Stomach (tissue), 8 donors: ENCODE measurements at regions not wholly inside any gene's neighbourhood (a gene's known extent, or its start where the extent isn't known, plus 50 kb on each side); places are given as distances from the start of the nearest gene placed in this dataset.

ENCODE experiments used
- DNase-seq, 2 donors: peaks; one replicate each; pipeline versions ENCODE4 v3.0.0 to v3.0.0-alpha.2; 2013 to 2019
- H3K27ac ChIP-seq, 5 donors: fragments of 200-600 bp in 4 of 5; sonication (generic) in 4 of 5; one replicate each; pipeline ENCODE4 v1.5.1; 2013 to 2019; ENCODE audit warnings: mild to moderate bottlenecking in 1 of 5, moderate library complexity in 1 of 5
- H3K27me3 ChIP-seq, 3 donors: fragments of 200-600 bp; sonication (generic); one replicate each; pipeline ENCODE4 v1.5.1; 2017 to 2019; ENCODE audit warnings: mixed run types in 1 of 3
- H3K36me3 ChIP-seq, 4 donors: fragments of 200-600 bp; sonication (generic); 1 replicate in 3 of 4; 2 replicates in 1 of 4; pipeline ENCODE4 v1.5.1; 2016 to 2019
- H3K4me1 ChIP-seq, 4 donors: fragments of 200-600 bp; sonication (generic); one replicate each; pipeline ENCODE4 v1.5.1; 2016 to 2019
- H3K4me3 ChIP-seq, 4 donors: fragments of 200-600 bp; sonication (generic) in 3 of 4; one replicate each; pipeline ENCODE4 v1.5.1; 2016 to 2019; ENCODE audit warnings: mild to moderate bottlenecking in 1 of 4
- H3K9me3 ChIP-seq, 4 donors: fragments of 200-600 bp; sonication (generic); one replicate each; pipeline ENCODE4 v1.5.1; 2016 to 2019
- CTCF ChIP-seq, 7 experiments: fragments of 450-650 bp in 4 of 7; fragments of 200-600 bp in 3 of 7; sonication (generic) in 3 of 7; IDR thresholded peaks; one replicate each; pipeline ENCODE4 v1.5.1; 2016 to 2019; ENCODE audit warnings: antibody characterized with exemption in 7 of 7, control low read depth in 2 of 7, mild to moderate bottlenecking in 1 of 7
- EP300 ChIP-seq: sonication (generic); formaldehyde crosslinking; IDR thresholded peaks from one replicate; pipeline ENCODE4 v1.6.1; 2017; ENCODE audit warnings: antibody characterized with exemption
- POLR2A ChIP-seq, 4 donors: fragments of 450-650 bp; IDR thresholded peaks; one replicate each; pipeline ENCODE4 v1.6.1; 2016; ENCODE audit warnings: antibody characterized with exemption in 4 of 4, control low read depth in 2 of 4, mild to moderate bottlenecking in 1 of 4, moderate library complexity in 1 of 4
- POLR2AphosphoS5 ChIP-seq, 3 donors: sonication (generic); formaldehyde crosslinking; IDR thresholded peaks; one replicate each; pipeline ENCODE4 v1.6.1; 2016; ENCODE audit warnings: antibody characterized with exemption in 3 of 3
- WGBS, 5 donors: extraction: QIAGEN DNeasy Blood & Tissue Kit in 3 of 5; methylation state at CpG; one replicate each; pipeline versions ENCODE4 v1.1.5 to v1.1.7; 2013 to 2018; 5-methylcytosine and 5-hydroxymethylcytosine counted together
- intact Hi-C: fragments of 100-400 bp; cut with DNase I; formaldehyde crosslinking; loops from one replicate; pipeline ENCODE4 v1.15.1; 2023; ENCODE audit warnings: low total_unique reads
- donor health status: healthy with polysubstance abuse.
- donor health status: Bipolar disorder and iron deficiency.
- donor health status: healthy.

DNA sequence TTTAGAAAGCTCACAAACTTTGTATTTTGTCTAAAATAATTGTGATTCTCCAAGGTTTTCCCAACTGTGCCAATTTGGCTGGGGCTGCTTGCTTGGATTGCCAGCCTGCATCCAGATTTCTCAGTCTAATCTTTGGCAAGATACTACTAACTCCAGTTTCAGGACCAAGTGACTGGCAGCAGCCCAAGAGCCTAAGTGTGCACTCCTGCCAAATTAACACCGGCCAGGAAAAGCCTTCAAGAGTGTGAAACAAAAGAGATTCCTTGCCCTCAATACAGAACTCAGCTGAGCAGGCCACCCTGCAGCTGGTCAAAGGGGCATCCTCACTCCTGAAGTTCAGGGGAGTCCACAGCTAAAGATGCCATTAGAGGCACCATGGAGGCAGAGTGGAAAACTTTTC lies 589.0 kb upstream of the ACVR2A start:
- intact Hi-C loops = no loop called here

DNA sequence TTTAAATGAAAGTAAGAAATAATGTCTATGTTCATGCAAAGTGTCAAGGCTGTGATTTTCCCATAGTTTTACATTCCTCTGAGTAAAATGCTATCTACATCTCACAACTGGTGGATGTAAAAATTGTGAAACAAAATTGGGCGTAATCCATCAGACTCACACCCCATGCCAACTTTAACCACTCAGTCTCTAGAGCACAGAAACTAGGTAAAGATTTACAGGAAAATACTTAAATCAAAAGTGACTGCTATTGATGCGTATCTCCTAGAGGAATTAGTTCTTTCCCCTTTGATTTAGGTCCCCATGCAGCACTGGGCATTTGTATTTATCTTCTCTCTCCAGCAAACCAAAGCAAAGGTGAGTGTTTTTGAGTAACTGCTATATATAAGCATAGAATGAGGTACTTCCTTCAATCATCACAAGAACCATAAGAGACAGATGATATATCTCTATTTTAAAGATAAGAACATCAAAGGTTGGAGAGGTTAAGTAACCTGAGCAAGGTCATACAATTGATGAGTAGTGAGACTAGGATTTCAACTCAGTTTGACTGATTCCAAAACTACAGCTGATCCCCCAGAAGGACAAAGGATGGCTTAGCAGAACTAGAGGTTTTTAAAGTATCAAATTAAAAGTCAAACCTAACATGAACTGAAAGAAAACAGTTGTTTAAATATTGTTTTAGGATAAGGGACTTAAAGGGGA lies 594.0 kb upstream of the ACVR2A start:
- Histone ChIP-seq H3K36me3 (no peaks in the 10 kb centered on the region), H3K4me3 (no peak overlapping the region), H3K9me3 (no peaks in the 10 kb centered on the region), H3K4me1 (peaks cover 0 to 5% (median 0%) of the 10 kb centered on the region in 4 donors), H3K27me3 (no peaks in the 10 kb centered on the region), H3K27ac (no peak overlapping the region)
- DNase-seq = no peak
- 82 to 93% (median 93%) methylated on average over 2 of the region's 2 CpGs for WGBS, 5 donors
- intact Hi-C loops = no loop called here
- TF ChIP-seq EP300 (no peak), POLR2AphosphoS5 (IDR thresholded peaks at IDR 0.05) (no peak), POLR2A (IDR thresholded peaks at IDR 0.05) (no peak), CTCF (IDR thresholded peaks at IDR 0.05) (no peak)

More for the DNA sequence above, 589.0 kb upstream of the ACVR2A start:
- Histone ChIP-seq H3K4me1 (peaks cover 0 to 8% (median 0%) of the 10 kb centered on the region in 4 donors), H3K27ac (no peak overlapping the region), H3K9me3 (no peaks in the 10 kb centered on the region), H3K27me3 (no peaks in the 10 kb centered on the region), H3K4me3 (no peak overlapping the region), H3K36me3 (no peaks in the 10 kb centered on the region)
- no peak for TF ChIP-seq POLR2AphosphoS5 (IDR thresholded peaks at IDR 0.05)
- no peak for TF ChIP-seq POLR2A (IDR thresholded peaks at IDR 0.05)
- no peak for TF ChIP-seq CTCF (IDR thresholded peaks at IDR 0.05)
- TF ChIP-seq EP300 = no peak
- 9 to 33% (median 23%) methylated on average over 1 of the region's 1 CpG for whole genome bisulfite sequencing, 5 donors
- DNase-seq = peak in 1 of 2 donors; percentile 76

DNA sequence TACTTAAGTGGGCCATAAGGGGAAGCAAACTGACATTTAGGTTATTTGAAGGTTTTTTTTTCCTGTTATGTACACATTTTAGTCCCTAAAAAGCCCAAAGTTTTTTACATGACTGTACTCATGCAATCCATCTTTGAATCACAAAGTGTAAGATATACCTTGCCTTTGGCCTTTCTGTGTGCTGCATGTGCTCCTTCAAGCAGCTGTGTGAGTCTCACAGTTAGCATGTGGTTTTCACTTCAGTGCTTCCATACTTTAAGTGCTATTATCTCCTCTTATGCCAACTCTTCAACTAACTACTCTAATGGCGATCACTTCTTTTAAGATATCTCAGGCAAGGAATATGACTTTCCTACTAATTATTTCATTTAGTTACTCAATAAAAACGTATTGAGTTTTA lies 597.1 kb upstream of the ACVR2A start:
- 70 to 91% (median 81%) methylated on average over 2 of the region's 2 CpGs for WGBS, 5 donors

DNA sequence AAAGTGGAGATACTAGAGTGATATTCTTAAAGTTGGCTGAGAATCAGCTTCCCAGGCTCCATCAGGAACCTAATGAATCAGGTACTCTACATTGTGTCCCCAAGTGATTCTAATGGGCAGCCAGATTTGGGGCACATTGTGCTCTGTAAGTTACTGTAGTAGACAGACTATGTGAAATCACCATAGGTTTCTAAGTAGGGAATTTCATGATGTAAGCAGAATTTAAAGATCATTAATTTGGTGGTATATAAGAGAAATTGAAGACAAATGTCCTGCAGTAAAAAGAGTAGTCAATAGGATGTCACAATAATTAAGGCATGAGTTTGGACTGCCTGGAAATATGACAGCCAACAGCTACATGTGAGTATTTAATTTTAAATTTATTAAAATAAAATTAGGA lies 602.4 kb upstream of the ACVR2A start:
- H3K4me3 ChIP-seq = no peak overlapping the region
- DNase-seq = no peak

More for the DNA sequence above, 597.1 kb upstream of the ACVR2A start:
- TF ChIP-seq CTCF (IDR thresholded peaks at IDR 0.05) = no peak
- TF ChIP-seq EP300 = no peak
- no peak for TF ChIP-seq POLR2A (IDR thresholded peaks at IDR 0.05)
- TF ChIP-seq POLR2AphosphoS5 (IDR thresholded peaks at IDR 0.05) = no peak
- no peak for DNase-seq
- H3K9me3 ChIP-seq = no peaks in the 10 kb centered on the region
- H3K4me3 ChIP-seq = no peak overlapping the region
- H3K36me3 ChIP-seq = no peaks in the 10 kb centered on the region
- H3K27ac ChIP-seq = no peak overlapping the region
- H3K27me3 ChIP-seq = no peaks in the 10 kb centered on the region
- intact Hi-C loops = no loop called here
- H3K4me1 ChIP-seq = no peaks in the 10 kb centered on the region

More for the DNA sequence above, 602.4 kb upstream of the ACVR2A start:
- Histone ChIP-seq H3K9me3 (no peaks in the 10 kb centered on the region), H3K36me3 (no peaks in the 10 kb centered on the region), H3K27ac (no peak overlapping the region), H3K27me3 (no peaks in the 10 kb centered on the region), H3K4me1 (no peaks in the 10 kb centered on the region)
- TF ChIP-seq POLR2A (IDR thresholded peaks at IDR 0.05) = no peak
- TF ChIP-seq EP300 = no peak
- TF ChIP-seq POLR2AphosphoS5 (IDR thresholded peaks at IDR 0.05) = no peak
- no peak for TF ChIP-seq CTCF (IDR thresholded peaks at IDR 0.05)
- intact Hi-C loops = no loop called here
